Middle frontal gyrus (tissue), 1 donor: ENCODE measurements at regions not wholly inside any gene's neighbourhood (a gene's known extent, or its start where the extent isn't known, plus 50 kb on each side); places are given as distances from the start of the nearest gene placed in this dataset.

Source experiments
- DNase-seq: peaks from one replicate; pipeline ENCODE4 v3.0.0-alpha.2; 2015; ENCODE audit warnings: low spot score; ENCODE audit errors: extremely low spot score

GRCh38 chr6:113128661-113129060, 728.5 kb upstream of the MARCKS start:
- no peak for DNase-seq

- DNase-seq: no peak
Measured at GRCh38 chr6:113129991-113130390, 727.2 kb upstream of the MARCKS start.

GRCh38 chr6:113137426-113137825, 719.7 kb upstream of the MARCKS start:
- DNase-seq: no peak

DNA sequence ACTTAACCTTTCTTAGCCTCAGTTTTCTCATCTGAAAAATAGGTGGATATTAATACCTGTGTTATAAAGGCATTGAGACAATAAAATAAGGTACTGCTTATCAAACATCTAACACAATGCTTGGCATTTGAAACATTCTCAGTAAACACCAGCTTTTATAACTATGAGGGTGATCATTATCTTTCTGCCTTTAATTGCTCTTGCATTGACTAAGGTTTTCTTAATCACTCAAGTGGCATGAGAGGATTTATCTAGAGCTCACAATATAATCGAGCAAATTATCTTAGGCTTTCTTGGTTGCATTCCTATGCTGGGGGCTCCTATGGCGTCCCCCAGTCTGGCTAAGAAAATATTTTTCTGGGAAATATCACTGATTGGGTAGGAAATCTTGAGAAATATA, 716.4 kb upstream of the MARCKS start:
- no peak for DNase-seq

- DNase-seq: no peak
Measured at GRCh38 chr6:113141901-113142300, 715.2 kb upstream of the MARCKS start.

- DNase-seq: no peak
Measured at GRCh38 chr6:113142671-113143174, 714.4 kb upstream of the MARCKS start.

DNA sequence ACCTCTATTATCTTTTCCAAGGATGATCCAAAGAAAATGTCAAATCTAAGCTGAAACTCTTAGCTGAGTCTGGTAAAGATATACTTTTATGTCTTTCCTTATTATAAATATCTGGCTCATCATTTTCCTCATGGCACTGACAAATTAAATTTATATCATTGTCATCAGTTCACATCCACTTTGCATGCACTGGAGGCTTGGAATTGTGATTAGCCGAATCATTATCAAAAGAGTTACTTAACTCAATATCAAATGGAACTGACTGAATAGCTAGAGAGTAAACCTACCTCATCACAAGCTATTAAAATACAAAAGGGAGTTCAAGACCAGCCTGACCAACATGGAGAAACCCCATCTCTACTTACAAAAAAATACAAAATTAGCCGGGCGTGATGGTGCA, 713.9 kb upstream of the MARCKS start:
- no peak for DNase-seq

- no peak for DNase-seq
Measured at GRCh38 chr6:113144117-113144516, 713.0 kb upstream of the MARCKS start.

GRCh38 chr6:113146878-113147277, 710.3 kb upstream of the MARCKS start:
- DNase-seq: no peak

DNA sequence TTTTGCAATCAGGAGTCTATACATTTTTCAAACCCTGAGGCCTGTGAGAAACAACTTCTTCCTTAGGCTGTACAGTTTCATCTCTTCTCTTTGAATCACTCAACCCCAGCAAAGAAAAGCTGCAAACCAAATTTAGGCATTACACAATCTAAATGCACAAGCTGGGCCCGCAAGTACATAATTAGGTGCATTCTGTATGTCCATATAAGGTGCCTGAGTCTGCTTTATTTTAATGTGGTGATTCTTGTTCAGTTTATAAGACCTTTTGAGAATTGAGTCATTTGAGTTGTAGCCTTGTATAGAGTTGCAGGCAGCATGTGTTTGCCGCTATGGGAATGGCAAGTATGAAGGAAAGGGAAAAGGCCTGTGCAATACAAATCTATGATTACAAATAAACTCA, 709.6 kb upstream of the MARCKS start:
- DNase-seq: no peak

GRCh38 chr6:113148566-113148965, 708.6 kb upstream of the MARCKS start:
- no peak for DNase-seq

GRCh38 chr6:113149511-113149910, 707.6 kb upstream of the MARCKS start:
- DNase-seq: no peak

GRCh38 chr6:113160306-113161017, 696.7 kb upstream of the MARCKS start:
- no peak for DNase-seq

GRCh38 chr6:113161018-113161315, 696.2 kb upstream of the MARCKS start:
- no peak for DNase-seq

DNA sequence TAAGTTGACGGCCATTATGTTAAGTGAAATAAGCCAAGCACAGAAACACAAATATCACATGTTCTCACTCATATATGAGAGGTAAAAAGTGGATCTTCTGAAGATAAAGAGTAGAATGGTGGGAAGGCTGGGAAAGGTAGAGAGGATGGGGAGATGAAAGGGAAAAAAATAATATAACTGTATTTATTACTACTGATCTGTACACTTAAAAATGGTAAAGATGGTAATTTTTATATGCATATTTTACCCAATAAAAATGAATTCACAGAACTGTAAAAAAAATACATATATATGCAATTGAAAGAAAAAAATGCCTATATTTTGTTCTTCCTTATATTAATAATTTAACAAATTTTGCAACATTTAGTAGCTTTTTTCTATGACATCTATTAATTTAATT, 694.4 kb upstream of the MARCKS start:
- DNase-seq: no peak

- no peak for DNase-seq
Measured at GRCh38 chr6:113168057-113168456, 689.1 kb upstream of the MARCKS start.

GRCh38 chr6:113169484-113169883, 687.7 kb upstream of the MARCKS start:
- DNase-seq: no peak

DNA sequence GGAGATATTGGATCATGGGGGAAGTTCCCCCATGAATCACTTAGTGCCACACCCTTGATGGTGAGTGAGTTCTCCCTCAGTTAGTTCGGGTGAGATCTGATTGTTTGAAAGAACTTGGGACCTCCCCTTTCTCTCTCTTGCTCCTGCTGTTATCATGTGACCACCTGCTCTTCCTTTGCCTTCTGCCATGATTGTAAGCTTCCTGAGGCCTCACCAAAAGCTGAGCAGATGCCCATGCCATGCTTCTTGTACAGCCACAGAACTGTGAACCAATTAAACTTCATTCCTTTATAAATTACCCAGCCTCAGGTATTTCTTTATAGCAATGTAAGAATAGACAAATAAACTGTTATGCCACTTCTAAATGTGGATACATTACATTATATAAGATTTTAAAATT, 686.7 kb upstream of the MARCKS start:
- no peak for DNase-seq

GRCh38 chr6:113171882-113172281, 685.3 kb upstream of the MARCKS start:
- no peak for DNase-seq

- DNase-seq: peak; percentile 61
Measured at GRCh38 chr6:113172531-113172966, 684.6 kb upstream of the MARCKS start.

GRCh38 chr6:113178349-113178748, 678.8 kb upstream of the MARCKS start:
- no peak for DNase-seq

- no peak for DNase-seq
Measured at GRCh38 chr6:113181164-113181563, 676.0 kb upstream of the MARCKS start.

DNA sequence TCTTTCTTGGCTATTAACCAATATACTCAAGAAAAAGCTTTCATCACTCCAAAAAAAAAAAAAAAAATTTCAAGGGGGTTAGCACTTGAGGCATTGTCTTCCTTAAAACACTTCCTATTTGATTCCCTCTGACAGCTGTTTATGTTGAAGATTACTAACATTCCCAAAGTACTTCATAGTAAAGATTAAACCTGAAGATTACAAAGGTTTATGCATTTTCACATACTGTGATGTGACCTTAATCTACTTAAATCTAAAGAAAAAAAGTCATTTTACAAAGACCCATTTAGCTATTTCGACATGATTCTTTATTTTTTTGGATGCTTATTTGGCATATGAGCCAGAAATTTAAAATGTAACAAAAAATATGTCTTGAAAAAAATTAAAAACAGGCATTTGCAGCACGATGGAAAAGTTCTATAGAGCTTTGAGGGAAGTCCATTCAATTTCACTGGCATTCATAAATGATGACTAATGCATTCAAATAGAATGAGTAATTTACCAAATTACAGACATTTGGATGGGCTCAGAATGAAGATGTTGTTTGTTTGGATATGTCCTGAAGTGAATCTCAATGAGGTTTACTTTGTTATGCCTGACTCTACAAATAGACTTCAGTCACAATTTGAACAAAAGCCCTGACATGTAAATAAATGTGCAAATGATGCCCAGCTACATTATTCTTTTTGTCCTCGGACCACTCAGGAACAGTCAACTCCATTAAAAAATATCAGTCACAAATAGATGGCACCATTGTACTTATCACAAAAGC, 674.6 kb upstream of the MARCKS start:
- no peak for DNase-seq
